GM12873 (cell line): ENCODE measurements at regions not wholly inside any gene's neighbourhood (a gene's known extent, or its start where the extent isn't known, plus 50 kb on each side); places are given as distances from the start of the nearest gene placed in this dataset.

Experiments
- CTCF ChIP-seq: IDR thresholded peaks from 2 replicates; pipeline ENCODE4 v1.5.1; 2012; ENCODE audit warnings: low read depth, mild to moderate bottlenecking, moderate library complexity, low read length, control low read depth; ENCODE audit not compliant: insufficient read depth; ENCODE audit errors: missing control alignments

DNA sequence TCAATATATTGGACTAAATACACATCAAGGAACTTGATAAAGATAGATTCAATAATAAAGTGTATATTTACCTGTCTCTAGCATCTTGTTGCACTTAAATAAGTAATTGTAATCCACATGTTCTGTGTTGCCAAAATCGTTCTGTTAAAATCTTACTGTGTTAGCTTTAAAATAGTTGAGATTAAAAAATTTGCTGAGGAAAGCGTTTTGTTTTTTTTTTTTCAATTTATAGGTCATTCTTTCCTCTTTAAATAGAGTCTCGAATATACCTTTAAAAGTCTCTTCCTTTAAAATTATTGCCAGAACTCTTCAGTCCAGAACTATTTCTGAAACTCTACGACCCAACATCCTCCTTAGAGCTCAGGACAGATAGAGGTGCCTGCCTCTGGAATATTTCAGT is 195.6 kb upstream of the OPRM1 start:
- no peak for TF ChIP-seq CTCF

DNA sequence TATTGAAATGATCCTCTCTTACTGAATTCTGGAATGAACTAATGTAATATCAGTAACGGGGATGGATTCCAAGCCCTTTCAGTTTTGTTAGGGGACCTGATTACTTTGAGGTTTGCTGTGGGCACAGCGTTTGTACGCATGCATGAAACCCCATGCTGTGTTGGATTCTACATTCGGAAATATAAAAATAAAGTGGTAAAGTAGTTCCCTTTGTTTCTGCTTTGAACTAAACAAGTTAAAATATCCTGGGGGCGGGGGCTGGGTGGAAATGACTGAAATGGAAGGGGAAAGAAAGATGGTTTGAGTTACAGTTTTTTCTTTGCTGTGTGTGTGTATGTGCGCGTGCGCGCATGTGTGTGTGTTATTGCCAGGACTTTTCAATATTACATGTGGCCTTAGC is 196.5 kb upstream of the OPRM1 start:
- no peak for TF ChIP-seq CTCF

DNA sequence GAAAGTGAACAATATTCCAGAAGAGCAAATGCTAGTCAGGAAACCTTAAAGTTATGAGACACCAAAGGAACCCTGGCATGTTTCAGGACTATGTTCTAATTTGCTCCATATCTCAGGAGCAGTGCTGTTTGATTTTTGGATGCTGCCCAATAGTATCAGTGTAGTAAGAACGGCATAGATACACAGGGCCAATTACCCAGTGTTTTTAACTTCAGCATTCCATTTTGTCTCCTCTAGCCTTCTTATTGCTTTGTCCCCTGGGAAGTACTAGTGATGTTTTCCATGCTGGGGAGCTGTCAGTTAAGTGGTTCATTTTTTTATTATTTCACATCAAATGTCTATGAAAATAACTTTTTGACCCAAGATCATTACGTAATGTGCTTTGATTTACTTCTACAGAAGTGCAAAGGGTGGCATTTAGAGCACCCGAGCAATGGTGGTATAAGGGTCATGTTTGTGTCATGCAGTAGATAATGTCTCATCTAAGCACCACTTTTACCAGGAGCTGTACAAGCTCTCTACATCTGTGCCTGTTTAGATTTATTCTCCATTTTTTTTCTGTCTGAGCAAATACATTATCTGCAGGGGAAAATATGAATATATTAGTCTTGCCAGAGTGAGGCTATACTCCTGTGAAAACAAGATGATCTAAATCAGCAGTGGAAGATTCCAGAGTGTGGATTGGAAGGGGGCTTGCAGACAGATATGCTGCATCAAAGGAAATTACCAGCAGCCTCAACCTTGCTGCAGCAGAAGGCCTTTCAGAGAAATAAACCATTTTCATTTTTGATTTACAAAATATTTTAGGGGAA is 198.8 kb upstream of the OPRM1 start:
- TF ChIP-seq CTCF = no peak

DNA sequence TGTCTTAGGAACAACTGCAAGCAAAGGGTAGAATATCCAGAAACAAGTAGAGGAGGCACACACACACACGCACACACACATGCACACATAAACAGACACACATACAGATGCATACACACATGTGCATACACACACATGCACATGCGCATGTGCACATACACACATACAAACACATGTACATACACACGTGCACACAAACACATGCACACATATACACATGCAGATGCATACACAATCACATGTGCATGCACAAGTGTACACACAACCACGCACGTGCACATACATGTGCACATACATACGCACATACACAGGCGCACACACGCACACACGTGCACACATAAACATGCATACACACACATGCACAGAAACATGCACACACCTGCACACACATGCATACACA is 206.5 kb upstream of the OPRM1 start:
- no peak for TF ChIP-seq CTCF

DNA sequence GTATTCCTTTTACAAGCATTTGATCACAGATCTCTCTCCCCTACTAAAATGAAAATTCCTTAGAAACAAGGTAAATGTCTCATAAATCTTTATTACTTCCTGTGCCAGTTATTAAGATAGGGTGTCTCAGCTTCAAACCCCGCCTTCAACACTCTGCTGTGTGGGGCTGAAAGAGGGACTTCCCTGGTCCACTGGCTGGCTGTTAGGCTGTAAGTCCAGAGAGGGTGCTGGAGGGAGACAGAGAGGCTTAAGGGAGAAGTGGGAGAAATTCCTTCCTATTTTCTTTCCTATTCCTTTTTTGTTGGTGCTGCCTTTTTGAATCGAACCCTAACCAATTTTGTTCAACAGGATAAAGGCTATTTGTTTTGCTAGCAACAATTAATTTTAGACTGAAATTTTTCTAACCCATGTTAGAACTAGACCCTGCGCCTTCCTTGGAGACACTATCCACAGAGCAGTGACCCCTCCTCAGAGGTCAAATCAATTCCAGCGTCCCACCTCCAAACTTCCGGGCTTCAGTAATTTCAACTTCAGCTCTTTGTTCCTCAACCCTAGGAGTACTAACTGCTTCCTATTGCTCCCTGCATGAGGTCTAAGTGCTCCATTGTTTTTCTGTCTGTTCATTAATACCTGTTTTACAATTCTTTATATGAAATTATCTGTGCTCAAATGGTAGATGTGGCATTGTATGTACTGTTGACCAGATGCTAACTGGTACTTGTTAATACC is 207.5 kb upstream of the OPRM1 start:
- TF ChIP-seq CTCF = no peak

GRCh38 chr6:153817173-153817572 is 221.9 kb upstream of the OPRM1 start:
- no peak for TF ChIP-seq CTCF

DNA sequence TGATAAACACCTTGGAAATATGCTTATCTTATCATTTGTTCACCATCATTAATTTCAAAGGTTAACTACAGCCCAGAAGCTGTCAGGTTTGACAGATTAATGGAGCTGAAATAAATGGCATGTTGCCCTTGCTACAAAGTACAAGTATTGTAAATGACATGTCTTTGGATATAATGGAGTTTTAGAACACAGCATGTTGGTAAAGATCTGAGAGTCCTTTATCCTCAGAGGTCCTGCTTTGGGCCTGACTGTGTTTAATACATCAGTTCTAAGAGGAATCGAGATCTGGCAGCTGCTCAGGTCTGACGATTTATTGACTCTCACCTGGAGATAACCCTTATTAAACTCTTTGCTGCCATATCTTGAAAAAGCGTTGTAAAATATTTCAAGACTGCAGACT is 222.7 kb upstream of the OPRM1 start:
- no peak for TF ChIP-seq CTCF
